Panc1 (cell line): ENCODE measurements at regions not wholly inside any gene's neighbourhood (a gene's known extent, or its start where the extent isn't known, plus 50 kb on each side); places are given as distances from the start of the nearest gene placed in this dataset.

Experiments
- ATAC-seq: fragments of 200-7000 bp; cut with Tn5 transposase; 2 replicates; pipeline ENCODE4 v1.9.1; 2020; ENCODE audit warnings: mild to moderate bottlenecking, moderate library complexity
- BruUV-seq: library from RNA; stranded (reverse); fragments of 400-500 nt; replicated peaks from 2 replicates; lab custom pipeline; 2021; lab: Mats Ljungman, UMichigan
- CTCF ChIA-PET: fragments of 300-600 bp; sonication (Branson Sonifier 250); formaldehyde crosslinking; loops from one replicate; lab custom pipeline; 2022; ENCODE audit warnings: antibody characterized with exemption; lab: Charles Lee
- POLR2A ChIA-PET: fragments of 300-600 bp; sonication (Branson Sonifier 250); formaldehyde crosslinking; loops from one replicate; lab custom pipeline; 2022; ENCODE audit warnings: antibody characterized with exemption; lab: Charles Lee
- DNase-seq: peaks from one replicate; pipeline ENCODE4 v3.0.0-alpha.2; 2010; ENCODE audit warnings: low read depth, low spot score
- H3K27ac ChIP-seq: 2 replicates; pipeline ENCODE4 v1.5.1; 2011; ENCODE audit warnings: mild to moderate bottlenecking, low read length, inconsistent platforms
- H3K27me3 ChIP-seq: fragments of 200-500 bp; sonication (Bioruptor generic); 2 replicates; pipeline ENCODE4 v1.6.0; 2014; ENCODE audit warnings: low read length, inconsistent platforms; ENCODE audit not compliant: control insufficient read depth, insufficient read depth
- H3K36me3 ChIP-seq: fragments of 200-500 bp; sonication (Bioruptor generic); 2 replicates; pipeline ENCODE4 v1.5.1; 2014; ENCODE audit warnings: inconsistent platforms, mild to moderate bottlenecking, low read length, moderate library complexity; ENCODE audit not compliant: control insufficient read depth, insufficient read depth
- H3K4me1 ChIP-seq: 2 replicates; pipeline ENCODE4 v1.5.1; 2011; ENCODE audit warnings: inconsistent platforms, mild to moderate bottlenecking, low read length, moderate library complexity; ENCODE audit not compliant: control insufficient read depth, insufficient read depth
- H3K4me3 ChIP-seq, 2 experiments: 2 replicates each; pipeline ENCODE4 v1.5.1; 2011 to 2012; ENCODE audit warnings: low read depth in 2 of 2, low read length in 2 of 2, mild to moderate bottlenecking in 2 of 2, inconsistent platforms in 1 of 2, moderate library complexity in 1 of 2
- H3K9me3 ChIP-seq: fragments of 200-500 bp; sonication (Bioruptor generic); 2 replicates; pipeline ENCODE4 v1.5.1; 2014; ENCODE audit warnings: low read depth, mild to moderate bottlenecking, inconsistent platforms, low read length, moderate library complexity; ENCODE audit not compliant: control insufficient read depth, insufficient read depth
- POLR2AphosphoS5 ChIP-seq: IDR thresholded peaks from 2 replicates; pipeline ENCODE4 v1.6.1; 2012; ENCODE audit warnings: mild to moderate bottlenecking, low read depth, low read length, moderate library complexity
- SIN3A ChIP-seq: IDR thresholded peaks from 2 replicates; pipeline ENCODE4 v1.6.1; 2012; ENCODE audit warnings: low read depth, mild to moderate bottlenecking, low read length, moderate library complexity, borderline replicate concordance; ENCODE audit not compliant: insufficient read depth
- TCF7L2 ChIP-seq: IDR thresholded peaks from 2 replicates; pipeline ENCODE4 v1.6.1; 2011; ENCODE audit warnings: mild to moderate bottlenecking, low read depth, low read length, inconsistent platforms
- in situ Hi-C: cut with HindIII; loops from 2 replicates; pipeline ENCODE4 v1.10.0; 2016; ENCODE audit warnings: low sequenced_read_pairs, low pct_unique_long_range_greater_than_20kb
- intact Hi-C: fragments of 100-400 bp; cut with micrococcal nuclease; formaldehyde crosslinking; loops from one replicate; pipeline ENCODE4 v1.10.0; 2022; ENCODE audit not compliant: unreplicated experiment
- TF ChIP-seq, protein P1 (sequence below): fragments of 450-650 bp; IDR thresholded peaks from 2 replicates; pipeline ENCODE4 v1.5.1; 2017; ENCODE audit warnings: mild to moderate bottlenecking
- TF ChIP-seq, protein P2 (sequence below), 2 experiments: IDR thresholded peaks; 2 replicates each; pipeline ENCODE4 v1.6.1; 2011 to 2012; ENCODE audit warnings: low read depth in 2 of 2, control low read depth in 1 of 2, low read length in 1 of 2, mild to moderate bottlenecking in 1 of 2, moderate library complexity in 1 of 2; ENCODE audit not compliant: insufficient read depth in 1 of 2

DNA sequence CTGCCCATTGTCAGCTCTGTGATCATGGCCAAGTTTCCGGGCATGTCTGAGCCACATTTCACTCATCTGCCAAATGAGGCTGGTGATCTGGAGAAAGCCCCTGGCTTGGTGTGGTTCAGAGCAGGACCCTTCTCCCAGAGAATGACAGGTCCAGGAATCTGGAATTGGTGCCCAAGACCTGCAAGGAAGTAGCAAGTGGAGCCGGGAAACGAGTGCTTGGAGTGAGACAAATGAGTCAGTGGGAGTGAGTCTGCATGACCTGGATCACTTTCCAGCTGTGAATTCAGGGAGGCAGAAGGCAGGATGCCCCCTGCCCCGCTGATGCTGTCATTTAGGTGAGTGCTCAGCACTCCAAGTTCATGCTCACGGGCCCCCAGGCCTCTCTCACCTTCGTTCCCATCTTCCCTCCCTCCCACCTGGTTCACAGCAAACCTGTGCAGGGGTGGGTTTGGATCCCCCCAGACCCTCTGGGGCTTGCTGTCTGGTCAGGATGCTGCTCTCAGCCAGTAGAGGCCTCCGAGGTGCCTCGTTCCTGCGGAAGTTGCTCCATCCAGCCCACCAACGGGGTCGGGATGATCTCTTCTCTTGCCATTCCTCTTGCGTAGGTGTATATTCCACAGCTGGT is 104.4 kb downstream of the INHBB start:
- Histone ChIP-seq H3K4me3 (no peak overlapping the region), H3K4me1 (no peaks in the 10 kb centered on the region), H3K27me3 (no peaks in the 10 kb centered on the region), H3K27ac (no peak overlapping the region), H3K9me3 (no peaks in the 10 kb centered on the region), H3K36me3 (no peaks in the 10 kb centered on the region)
- ChIA-PET CTCF (no interaction called here), POLR2A (no interaction called here)
- DNase-seq (no peak), ATAC-seq (no peak)
- in situ Hi-C loops (no loop called here), intact Hi-C loops (no loop called here)
- no peak for TF ChIP-seq SIN3A
- TF ChIP-seq, protein P1, sequence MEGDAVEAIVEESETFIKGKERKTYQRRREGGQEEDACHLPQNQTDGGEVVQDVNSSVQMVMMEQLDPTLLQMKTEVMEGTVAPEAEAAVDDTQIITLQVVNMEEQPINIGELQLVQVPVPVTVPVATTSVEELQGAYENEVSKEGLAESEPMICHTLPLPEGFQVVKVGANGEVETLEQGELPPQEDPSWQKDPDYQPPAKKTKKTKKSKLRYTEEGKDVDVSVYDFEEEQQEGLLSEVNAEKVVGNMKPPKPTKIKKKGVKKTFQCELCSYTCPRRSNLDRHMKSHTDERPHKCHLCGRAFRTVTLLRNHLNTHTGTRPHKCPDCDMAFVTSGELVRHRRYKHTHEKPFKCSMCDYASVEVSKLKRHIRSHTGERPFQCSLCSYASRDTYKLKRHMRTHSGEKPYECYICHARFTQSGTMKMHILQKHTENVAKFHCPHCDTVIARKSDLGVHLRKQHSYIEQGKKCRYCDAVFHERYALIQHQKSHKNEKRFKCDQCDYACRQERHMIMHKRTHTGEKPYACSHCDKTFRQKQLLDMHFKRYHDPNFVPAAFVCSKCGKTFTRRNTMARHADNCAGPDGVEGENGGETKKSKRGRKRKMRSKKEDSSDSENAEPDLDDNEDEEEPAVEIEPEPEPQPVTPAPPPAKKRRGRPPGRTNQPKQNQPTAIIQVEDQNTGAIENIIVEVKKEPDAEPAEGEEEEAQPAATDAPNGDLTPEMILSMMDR, result no peak
- BruUV-seq, result no TSS peak

DNA sequence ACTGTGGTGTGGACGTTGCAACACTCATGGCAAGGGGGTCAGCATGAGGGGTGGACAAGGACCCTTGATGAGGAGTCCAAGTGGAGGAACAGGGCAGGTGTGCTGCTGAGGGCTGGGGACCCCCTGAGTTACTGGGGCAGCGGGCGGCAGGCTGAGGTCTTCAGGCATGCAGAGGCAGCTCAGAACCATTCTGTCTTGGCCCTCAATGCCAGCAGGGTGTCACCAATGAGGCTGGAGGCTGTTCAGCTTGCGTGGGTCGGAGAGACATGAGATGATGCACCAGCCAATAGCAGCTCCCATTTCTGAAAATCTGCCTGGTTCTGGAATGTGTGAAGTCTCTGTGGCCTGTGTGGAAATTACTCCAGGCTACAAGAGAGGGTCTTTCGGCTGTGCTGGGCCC is 105.4 kb downstream of the INHBB start:
- H3K27ac ChIP-seq, result no peak overlapping the region
- POLR2A ChIA-PET, result no interaction called here
- TF ChIP-seq POLR2AphosphoS5, result no peak
- TF ChIP-seq, protein P1, result no peak
- TF ChIP-seq, protein P2, sequence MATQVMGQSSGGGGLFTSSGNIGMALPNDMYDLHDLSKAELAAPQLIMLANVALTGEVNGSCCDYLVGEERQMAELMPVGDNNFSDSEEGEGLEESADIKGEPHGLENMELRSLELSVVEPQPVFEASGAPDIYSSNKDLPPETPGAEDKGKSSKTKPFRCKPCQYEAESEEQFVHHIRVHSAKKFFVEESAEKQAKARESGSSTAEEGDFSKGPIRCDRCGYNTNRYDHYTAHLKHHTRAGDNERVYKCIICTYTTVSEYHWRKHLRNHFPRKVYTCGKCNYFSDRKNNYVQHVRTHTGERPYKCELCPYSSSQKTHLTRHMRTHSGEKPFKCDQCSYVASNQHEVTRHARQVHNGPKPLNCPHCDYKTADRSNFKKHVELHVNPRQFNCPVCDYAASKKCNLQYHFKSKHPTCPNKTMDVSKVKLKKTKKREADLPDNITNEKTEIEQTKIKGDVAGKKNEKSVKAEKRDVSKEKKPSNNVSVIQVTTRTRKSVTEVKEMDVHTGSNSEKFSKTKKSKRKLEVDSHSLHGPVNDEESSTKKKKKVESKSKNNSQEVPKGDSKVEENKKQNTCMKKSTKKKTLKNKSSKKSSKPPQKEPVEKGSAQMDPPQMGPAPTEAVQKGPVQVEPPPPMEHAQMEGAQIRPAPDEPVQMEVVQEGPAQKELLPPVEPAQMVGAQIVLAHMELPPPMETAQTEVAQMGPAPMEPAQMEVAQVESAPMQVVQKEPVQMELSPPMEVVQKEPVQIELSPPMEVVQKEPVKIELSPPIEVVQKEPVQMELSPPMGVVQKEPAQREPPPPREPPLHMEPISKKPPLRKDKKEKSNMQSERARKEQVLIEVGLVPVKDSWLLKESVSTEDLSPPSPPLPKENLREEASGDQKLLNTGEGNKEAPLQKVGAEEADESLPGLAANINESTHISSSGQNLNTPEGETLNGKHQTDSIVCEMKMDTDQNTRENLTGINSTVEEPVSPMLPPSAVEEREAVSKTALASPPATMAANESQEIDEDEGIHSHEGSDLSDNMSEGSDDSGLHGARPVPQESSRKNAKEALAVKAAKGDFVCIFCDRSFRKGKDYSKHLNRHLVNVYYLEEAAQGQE (IDR thresholded peaks at IDR 0.05; ENCODE audit: insufficient read depth in 1 of 2, low read depth in 2 of 2, low read length in 1 of 2), result no peak
- no peak for TF ChIP-seq SIN3A
- no peak for TF ChIP-seq TCF7L2
- BruUV-seq, result no TSS peak
- CTCF ChIA-PET, result no interaction called here
- H3K27me3 ChIP-seq, result no peaks in the 10 kb centered on the region; the same call in 1 of the 2 replicates
- H3K4me3 ChIP-seq, result no peak overlapping the region
- no peaks in the 10 kb centered on the region for H3K36me3 ChIP-seq
- ATAC-seq, result no peak
- no peaks in the 10 kb centered on the region for H3K9me3 ChIP-seq
- no peaks in the 10 kb centered on the region for H3K4me1 ChIP-seq
- intact Hi-C loops, result no loop called here
- in situ Hi-C loops, result no loop called here
- DNase-seq, result no peak
